ENCODE measurements at regions not wholly inside any gene's neighbourhood (a gene's known extent, or its start where the extent isn't known, plus 50 kb on each side); places are given as distances from the start of the nearest gene placed in this dataset.

DNA sequence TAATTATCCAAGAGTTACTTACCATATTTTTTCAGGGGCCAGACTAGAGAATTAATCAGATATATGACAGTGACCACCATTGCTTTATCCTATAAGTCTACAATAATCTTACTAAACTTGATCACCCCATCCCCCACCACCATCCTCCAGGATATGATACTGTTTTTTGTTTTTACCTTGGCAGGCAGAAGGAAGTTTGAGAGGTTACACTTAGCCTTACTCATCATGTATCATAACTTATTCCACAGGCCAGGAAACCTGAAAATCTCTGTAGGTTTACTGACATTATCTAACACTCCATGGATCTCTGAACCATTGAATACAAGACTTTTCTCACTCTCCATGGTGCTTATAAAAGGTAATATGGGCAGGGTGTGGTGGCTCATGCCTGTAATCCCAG, 602.7 kb downstream of the KCNJ3 start:
- H4K20me1 ChIP-seq (replicated peaks in 1 of 2; ENCODE audit: control insufficient read depth in 1 of 2, insufficient read depth in 2 of 2, low read length in 2 of 2) = no peaks in the 10 kb centered on the region
- DNase-seq (ENCODE audit: low read depth in 1 of 2, low spot score in 2 of 2) (no peak), FAIRE-seq (no peak)
- H4K8ac ChIP-seq (ENCODE audit: extremely low read depth, insufficient read depth, low read length) = no peak overlapping the region
- H3K27ac ChIP-seq (ENCODE audit: low read depth, low read length) = no peak overlapping the region
- H3K4ac ChIP-seq (replicated peaks; ENCODE audit: insufficient read length, low read depth, low read length) = no peak overlapping the region
- H4K5ac ChIP-seq (ENCODE audit: insufficient read length, low read depth, low read length) = no peak overlapping the region
- no peak overlapping the region for H3K23ac ChIP-seq (ENCODE audit: insufficient read length)
- H3K4me1 ChIP-seq (replicated peaks in 1 of 4; ENCODE audit: control insufficient read depth in 3 of 4, insufficient read depth in 4 of 4, low read length in 3 of 4) = no peaks in the 10 kb centered on the region
- no peak overlapping the region for H3K4me2 ChIP-seq (ENCODE audit: insufficient read depth in 1 of 2, low read depth in 2 of 2, low read length in 2 of 2)
- CTCF ChIA-PET (ENCODE audit: partially characterized antibody) = interaction anchor here (0.7 to 1.2 kb wide), 2 partner anchors 10 to 840 kb away, joined by 3 to 5 read pairs; no protein-coding TSS in a partner anchor
- H3K79me1 ChIP-seq (ENCODE audit: low read depth, low read length) = no peaks in the 10 kb centered on the region
- no peak overlapping the region for H4K91ac ChIP-seq (replicated peaks; ENCODE audit: insufficient read length, low read length)
- no peak overlapping the region for H2AFZ ChIP-seq (ENCODE audit: low read length)
- no peak overlapping the region for H3K4me3 ChIP-seq (ENCODE audit: extremely low read depth in 1 of 4, insufficient read depth in 2 of 4, low read depth in 3 of 4, low read length in 4 of 4)
- H3K9ac ChIP-seq (replicated peaks in 1 of 4; ENCODE audit: extremely low read depth in 1 of 4, low read depth in 3 of 4, low read length in 3 of 4) = no peak overlapping the region
- no peaks in the 10 kb centered on the region for H3K27me3 ChIP-seq (replicated peaks in 1 of 4; ENCODE audit: control insufficient read depth in 3 of 4, extremely low read depth in 1 of 4, insufficient read depth in 3 of 4, low read length in 3 of 4)
- no peak overlapping the region for H2BK5ac ChIP-seq (ENCODE audit: low read depth, low read length)
- no peak overlapping the region for H3K18ac ChIP-seq (ENCODE audit: extremely low read depth, low read length)
- POLR2A ChIA-PET (ENCODE audit: partially characterized antibody) = no interaction called here
- no peak overlapping the region for H2BK20ac ChIP-seq (ENCODE audit: low read length)
- peak overlapping the region; percentile 64 for H3K56ac ChIP-seq (replicated peaks; ENCODE audit: insufficient read length, low read depth, low read length)
- no peak overlapping the region for H3K14ac ChIP-seq (ENCODE audit: insufficient read length)
- H2BK15ac ChIP-seq (ENCODE audit: low read length) = no peak overlapping the region
- no peaks in the 10 kb centered on the region for H3K79me2 ChIP-seq (ENCODE audit: control insufficient read depth in 1 of 2, insufficient read depth in 2 of 2, low read length in 2 of 2)
- no peaks in the 10 kb centered on the region for H3K36me3 ChIP-seq (ENCODE audit: control insufficient read depth in 2 of 4, insufficient read depth in 4 of 4, low read length in 3 of 4)
- H3K9me3 ChIP-seq (ENCODE audit: insufficient read depth in 2 of 2, low read depth in 1 of 2, low read length in 1 of 2) = no peaks in the 10 kb centered on the region
- no peak overlapping the region for H2AK5ac ChIP-seq (ENCODE audit: low read depth, low read length)
- no peak overlapping the region for H2BK120ac ChIP-seq (replicated peaks; ENCODE audit: low read depth, low read length)
- H2BK12ac ChIP-seq (ENCODE audit: low read depth, low read length) = no peak overlapping the region
- no peaks in the 10 kb centered on the region for H3K23me2 ChIP-seq (ENCODE audit: low read depth, low read length)
- TF ChIP-seq NRF1 (IDR thresholded peaks at IDR 0.05; ENCODE audit: low read depth, low read length) = no peak
- TF ChIP-seq, protein P1, sequence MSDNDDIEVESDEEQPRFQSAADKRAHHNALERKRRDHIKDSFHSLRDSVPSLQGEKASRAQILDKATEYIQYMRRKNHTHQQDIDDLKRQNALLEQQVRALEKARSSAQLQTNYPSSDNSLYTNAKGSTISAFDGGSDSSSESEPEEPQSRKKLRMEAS (IDR thresholded peaks at IDR 0.05) = no peak
- no peak for TF ChIP-seq TCF12 (IDR thresholded peaks at IDR 0.05; ENCODE audit: low read depth, low read length)
- no peak for TF ChIP-seq POU5F1 (IDR thresholded peaks at IDR 0.05; ENCODE audit: low read depth, low read length)
- no peak for TF ChIP-seq SAP30 (IDR thresholded peaks at IDR 0.05; ENCODE audit: insufficient read depth, insufficient replicate concordance, low read length)
- TF ChIP-seq SIX5 (IDR thresholded peaks at IDR 0.05; ENCODE audit: low read depth, low read length) = no peak
- TF ChIP-seq CHD1 (IDR thresholded peaks at IDR 0.05; ENCODE audit: low read depth, low read length) = no peak
- no peak for TF ChIP-seq TEAD4 (IDR thresholded peaks at IDR 0.05; ENCODE audit: low read depth, low read length)
- no peak for TF ChIP-seq SP2 (IDR thresholded peaks at IDR 0.05; ENCODE audit: low read length)
- TF ChIP-seq BCL11A (IDR thresholded peaks at IDR 0.05; ENCODE audit: low read depth in 2 of 2, low read length in 2 of 2) = no peak
- TF ChIP-seq, protein P2, sequence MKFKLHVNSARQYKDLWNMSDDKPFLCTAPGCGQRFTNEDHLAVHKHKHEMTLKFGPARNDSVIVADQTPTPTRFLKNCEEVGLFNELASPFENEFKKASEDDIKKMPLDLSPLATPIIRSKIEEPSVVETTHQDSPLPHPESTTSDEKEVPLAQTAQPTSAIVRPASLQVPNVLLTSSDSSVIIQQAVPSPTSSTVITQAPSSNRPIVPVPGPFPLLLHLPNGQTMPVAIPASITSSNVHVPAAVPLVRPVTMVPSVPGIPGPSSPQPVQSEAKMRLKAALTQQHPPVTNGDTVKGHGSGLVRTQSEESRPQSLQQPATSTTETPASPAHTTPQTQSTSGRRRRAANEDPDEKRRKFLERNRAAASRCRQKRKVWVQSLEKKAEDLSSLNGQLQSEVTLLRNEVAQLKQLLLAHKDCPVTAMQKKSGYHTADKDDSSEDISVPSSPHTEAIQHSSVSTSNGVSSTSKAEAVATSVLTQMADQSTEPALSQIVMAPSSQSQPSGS (IDR thresholded peaks at IDR 0.05; ENCODE audit: low read length) = no peak
- TF ChIP-seq, protein P3, sequence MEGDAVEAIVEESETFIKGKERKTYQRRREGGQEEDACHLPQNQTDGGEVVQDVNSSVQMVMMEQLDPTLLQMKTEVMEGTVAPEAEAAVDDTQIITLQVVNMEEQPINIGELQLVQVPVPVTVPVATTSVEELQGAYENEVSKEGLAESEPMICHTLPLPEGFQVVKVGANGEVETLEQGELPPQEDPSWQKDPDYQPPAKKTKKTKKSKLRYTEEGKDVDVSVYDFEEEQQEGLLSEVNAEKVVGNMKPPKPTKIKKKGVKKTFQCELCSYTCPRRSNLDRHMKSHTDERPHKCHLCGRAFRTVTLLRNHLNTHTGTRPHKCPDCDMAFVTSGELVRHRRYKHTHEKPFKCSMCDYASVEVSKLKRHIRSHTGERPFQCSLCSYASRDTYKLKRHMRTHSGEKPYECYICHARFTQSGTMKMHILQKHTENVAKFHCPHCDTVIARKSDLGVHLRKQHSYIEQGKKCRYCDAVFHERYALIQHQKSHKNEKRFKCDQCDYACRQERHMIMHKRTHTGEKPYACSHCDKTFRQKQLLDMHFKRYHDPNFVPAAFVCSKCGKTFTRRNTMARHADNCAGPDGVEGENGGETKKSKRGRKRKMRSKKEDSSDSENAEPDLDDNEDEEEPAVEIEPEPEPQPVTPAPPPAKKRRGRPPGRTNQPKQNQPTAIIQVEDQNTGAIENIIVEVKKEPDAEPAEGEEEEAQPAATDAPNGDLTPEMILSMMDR (IDR thresholded peaks at IDR 0.05; ENCODE audit: control extremely low read depth in 1 of 3, insufficient read depth in 1 of 3, low read depth in 1 of 3, low read length in 3 of 3) = no peak

Data from H1 (cell line).